Effector memory CD8-positive, alpha-beta T cell (primary cell): ENCODE measurements at regions not wholly inside any gene's neighbourhood (a gene's known extent, or its start where the extent isn't known, plus 50 kb on each side); places are given as distances from the start of the nearest gene placed in this dataset.

Source experiments
- ATAC-seq: fragments of 150-1000 bp; cut with Tn5 transposase; replicated peaks from 2 replicates; pipeline ENCODE4 v1.10.0; 2021; ENCODE audit warnings: mild to moderate bottlenecking, moderate library complexity
- DNase-seq, 3 experiments: peaks; one replicate each; pipeline ENCODE4 v3.0.0; 2021
- H3K27ac Mint-ChIP-seq, 2 donors: one replicate each; pipeline ENCODE4 v1.8.0; 2022; ENCODE audit warnings: mild to moderate bottlenecking in 2 of 2, mixed read lengths in 2 of 2, moderate library complexity in 2 of 2
- H3K27me3 Mint-ChIP-seq, 2 donors: one replicate each; pipeline ENCODE4 v1.8.0; 2022; ENCODE audit warnings: mixed read lengths in 2 of 2
- H3K36me3 Mint-ChIP-seq: one replicate; pipeline ENCODE4 v1.8.0; 2022; ENCODE audit warnings: mild to moderate bottlenecking, moderate library complexity, mixed read lengths; ENCODE audit not compliant: insufficient read depth
- H3K4me1 Mint-ChIP-seq, 2 donors: one replicate each; pipeline ENCODE4 v1.8.0; 2022; ENCODE audit warnings: low read depth in 2 of 2, mixed read lengths in 2 of 2
- H3K4me3 Mint-ChIP-seq, 2 donors: one replicate each; pipeline ENCODE4 v1.8.0; 2022; ENCODE audit warnings: mild to moderate bottlenecking in 2 of 2, mixed read lengths in 2 of 2, moderate library complexity in 2 of 2
- H3K9me3 Mint-ChIP-seq, 2 donors: one replicate each; pipeline ENCODE4 v1.8.0; 2022; ENCODE audit warnings: mixed read lengths in 2 of 2

- no peaks in the 10 kb centered on the region for H3K27me3 Mint-ChIP-seq
Observed at GRCh38 chr5:93078082-93079038, 502.7 kb downstream of the NR2F1-AS1 start.

GRCh38 chr5:93076566-93076965 is 504.5 kb downstream of the NR2F1-AS1 start:
- DNase-seq, result no peak
- Mint-ChIP-seq H3K4me1 (no peaks in the 10 kb centered on the region), H3K27me3 (no peaks in the 10 kb centered on the region), H3K9me3 (peaks cover 0 to 5% of the 10 kb centered on the region in 2 donors), H3K4me3 (no peak overlapping the region), H3K36me3 (no peaks in the 10 kb centered on the region), H3K27ac (no peak overlapping the region)
- no peak for ATAC-seq

More at GRCh38 chr5:93078082-93079038, 502.7 kb downstream of the NR2F1-AS1 start:
- peaks cover 5 to 6% of the 10 kb centered on the region in 2 donors for H3K9me3 Mint-ChIP-seq
- no peaks in the 10 kb centered on the region for H3K4me1 Mint-ChIP-seq
- DNase-seq (no peak), ATAC-seq (no peak)
- H3K36me3 Mint-ChIP-seq, result no peaks in the 10 kb centered on the region
- H3K4me3 Mint-ChIP-seq, result no peak overlapping the region
- no peak overlapping the region for H3K27ac Mint-ChIP-seq

GRCh38 chr5:93076096-93076495 is 504.9 kb downstream of the NR2F1-AS1 start:
- no peaks in the 10 kb centered on the region for H3K4me1 Mint-ChIP-seq
- peaks cover 0 to 5% of the 10 kb centered on the region in 2 donors for H3K9me3 Mint-ChIP-seq
- H3K36me3 Mint-ChIP-seq, result no peaks in the 10 kb centered on the region
- H3K27me3 Mint-ChIP-seq, result no peaks in the 10 kb centered on the region
- no peak for DNase-seq
- H3K4me3 Mint-ChIP-seq, result no peak overlapping the region
- ATAC-seq, result no peak
- H3K27ac Mint-ChIP-seq, result no peak overlapping the region

- H3K9me3 Mint-ChIP-seq, result peaks cover 0 to 5% of the 10 kb centered on the region in 2 donors
- H3K27me3 Mint-ChIP-seq, result no peaks in the 10 kb centered on the region
- no peak overlapping the region for H3K4me3 Mint-ChIP-seq
- DNase-seq (no peak), ATAC-seq (no peak)
- no peaks in the 10 kb centered on the region for H3K36me3 Mint-ChIP-seq
- no peaks in the 10 kb centered on the region for H3K4me1 Mint-ChIP-seq
- no peak overlapping the region for H3K27ac Mint-ChIP-seq
Observed at GRCh38 chr5:93073547-93073946, 507.5 kb downstream of the NR2F1-AS1 start.

GRCh38 chr5:93072831-93073459 is 508.1 kb downstream of the NR2F1-AS1 start:
- no peaks in the 10 kb centered on the region for H3K4me1 Mint-ChIP-seq
- no peaks in the 10 kb centered on the region for H3K36me3 Mint-ChIP-seq
- peaks cover 0 to 5% of the 10 kb centered on the region in 2 donors for H3K9me3 Mint-ChIP-seq
- H3K27me3 Mint-ChIP-seq, result no peaks in the 10 kb centered on the region
- H3K27ac Mint-ChIP-seq, result no peak overlapping the region
- no peak overlapping the region for H3K4me3 Mint-ChIP-seq
- no peak for DNase-seq
- no peak for ATAC-seq

GRCh38 chr5:93071710-93072109 is 509.3 kb downstream of the NR2F1-AS1 start:
- ATAC-seq, result no peak
- H3K4me1 Mint-ChIP-seq, result no peaks in the 10 kb centered on the region
- no peak for DNase-seq
- H3K27ac Mint-ChIP-seq, result no peak overlapping the region
- H3K4me3 Mint-ChIP-seq, result no peak overlapping the region
- H3K36me3 Mint-ChIP-seq, result no peaks in the 10 kb centered on the region
- peaks cover 0 to 2% of the 10 kb centered on the region in 2 donors for H3K9me3 Mint-ChIP-seq
- no peaks in the 10 kb centered on the region for H3K27me3 Mint-ChIP-seq

- H3K36me3 Mint-ChIP-seq, result no peaks in the 10 kb centered on the region
- H3K27ac Mint-ChIP-seq, result no peak overlapping the region
- H3K4me3 Mint-ChIP-seq, result no peak overlapping the region
- no peaks in the 10 kb centered on the region for H3K27me3 Mint-ChIP-seq
- no peak for ATAC-seq
- H3K9me3 Mint-ChIP-seq, result peaks cover 0 to 2% of the 10 kb centered on the region in 2 donors
- H3K4me1 Mint-ChIP-seq, result no peaks in the 10 kb centered on the region
- DNase-seq, result no peak
Observed at GRCh38 chr5:93070938-93071337, 510.1 kb downstream of the NR2F1-AS1 start.

- no peak for ATAC-seq
- H3K27ac Mint-ChIP-seq, result no peak overlapping the region
- no peak overlapping the region for H3K4me3 Mint-ChIP-seq
- peaks cover 3% of the 10 kb centered on the region in 2 donors for H3K9me3 Mint-ChIP-seq
- H3K36me3 Mint-ChIP-seq, result no peaks in the 10 kb centered on the region
- no peaks in the 10 kb centered on the region for H3K4me1 Mint-ChIP-seq
- no peaks in the 10 kb centered on the region for H3K27me3 Mint-ChIP-seq
- DNase-seq, result no peak
Observed at GRCh38 chr5:93069276-93069675, 511.7 kb downstream of the NR2F1-AS1 start.

GRCh38 chr5:93062548-93062947 is 518.5 kb downstream of the NR2F1-AS1 start:
- ATAC-seq (no peak), DNase-seq (no peak)

GRCh38 chr5:93058309-93058708 is 522.7 kb downstream of the NR2F1-AS1 start:
- no peak overlapping the region for H3K4me3 Mint-ChIP-seq
- DNase-seq (no peak), ATAC-seq (no peak)
- no peaks in the 10 kb centered on the region for H3K4me1 Mint-ChIP-seq
- H3K9me3 Mint-ChIP-seq, result peaks cover 6 to 8% of the 10 kb centered on the region in 2 donors
- no peaks in the 10 kb centered on the region for H3K36me3 Mint-ChIP-seq
- no peaks in the 10 kb centered on the region for H3K27me3 Mint-ChIP-seq
- no peak overlapping the region for H3K27ac Mint-ChIP-seq

More at GRCh38 chr5:93062548-93062947, 518.5 kb downstream of the NR2F1-AS1 start:
- Mint-ChIP-seq H3K27ac (no peak overlapping the region), H3K36me3 (no peaks in the 10 kb centered on the region), H3K9me3 (peaks cover 4 to 5% of the 10 kb centered on the region in 2 donors), H3K4me3 (no peak overlapping the region), H3K27me3 (no peaks in the 10 kb centered on the region), H3K4me1 (no peaks in the 10 kb centered on the region)

GRCh38 chr5:93057311-93057710 is 523.7 kb downstream of the NR2F1-AS1 start:
- DNase-seq (no peak), ATAC-seq (no peak)
- Mint-ChIP-seq H3K9me3 (peaks cover 6 to 8% of the 10 kb centered on the region in 2 donors), H3K4me1 (no peaks in the 10 kb centered on the region), H3K27me3 (no peaks in the 10 kb centered on the region), H3K27ac (no peak overlapping the region), H3K36me3 (no peaks in the 10 kb centered on the region), H3K4me3 (no peak overlapping the region)

GRCh38 chr5:93055971-93056370 is 525.0 kb downstream of the NR2F1-AS1 start:
- DNase-seq, result no peak

GRCh38 chr5:93055561-93055960 is 525.5 kb downstream of the NR2F1-AS1 start:
- Mint-ChIP-seq H3K4me1 (no peaks in the 10 kb centered on the region), H3K27ac (no peak overlapping the region), H3K9me3 (peaks cover 6 to 8% of the 10 kb centered on the region in 2 donors), H3K4me3 (no peak overlapping the region), H3K36me3 (no peaks in the 10 kb centered on the region), H3K27me3 (no peaks in the 10 kb centered on the region)
- DNase-seq, result no peak
- no peak for ATAC-seq

More at GRCh38 chr5:93055971-93056370, 525.0 kb downstream of the NR2F1-AS1 start:
- Mint-ChIP-seq H3K9me3 (peaks cover 6 to 8% of the 10 kb centered on the region in 2 donors), H3K27me3 (no peaks in the 10 kb centered on the region), H3K4me1 (no peaks in the 10 kb centered on the region), H3K4me3 (no peak overlapping the region), H3K36me3 (no peaks in the 10 kb centered on the region), H3K27ac (no peak overlapping the region)
- no peak for ATAC-seq
